NCI-H748 (cell line): ENCODE measurements at regions not wholly inside any gene's neighbourhood (a gene's known extent, or its start where the extent isn't known, plus 50 kb on each side); places are given as distances from the start of the nearest gene placed in this dataset.
"Not testable (repeated sequence)": the region's sequence is repeated elsewhere in the genome, so short reads cannot be mapped to it uniquely, and the experiment has no call there.

Experiments used
- DNase-seq: peaks from one replicate; lab custom pipeline; 2025; ENCODE audit not compliant: unreplicated experiment; lab: John Stamatoyannopoulos, UW

GRCh38 chr2:123359636-123360035, 665.5 kb upstream of the CNTNAP5 start:
- DNase-seq, result no peak

GRCh38 chr2:123362671-123363440, 662.2 kb upstream of the CNTNAP5 start:
- no peak for DNase-seq

- no peak for DNase-seq
These were observed 661.3 kb upstream of the CNTNAP5 start for GRCh38 chr2:123363826-123364225.

- no peak for DNase-seq
These were observed 660.7 kb upstream of the CNTNAP5 start for GRCh38 chr2:123364243-123364896.

GRCh38 chr2:123366239-123366837, 658.7 kb upstream of the CNTNAP5 start:
- DNase-seq, result no peak

GRCh38 chr2:123370186-123370585, 654.9 kb upstream of the CNTNAP5 start:
- DNase-seq, result no peak

- no peak for DNase-seq
These were observed 653.6 kb upstream of the CNTNAP5 start for GRCh38 chr2:123371535-123371934.

GRCh38 chr2:123380370-123380935, 644.6 kb upstream of the CNTNAP5 start:
- no peak for DNase-seq

GRCh38 chr2:123415678-123416077, 609.4 kb upstream of the CNTNAP5 start:
- no peak for DNase-seq

- no peak for DNase-seq
These were observed 605.1 kb upstream of the CNTNAP5 start for GRCh38 chr2:123419976-123420375.

GRCh38 chr2:123434546-123435395, 590.3 kb upstream of the CNTNAP5 start:
- DNase-seq, result no peak

- no peak for DNase-seq
These were observed 586.8 kb upstream of the CNTNAP5 start for GRCh38 chr2:123438251-123438650.

- DNase-seq, result no peak
These were observed 586.4 kb upstream of the CNTNAP5 start for GRCh38 chr2:123438675-123439074.

- DNase-seq, result no peak
These were observed 576.3 kb upstream of the CNTNAP5 start for GRCh38 chr2:123448801-123449200.

- no peak for DNase-seq
These were observed 573.5 kb upstream of the CNTNAP5 start for GRCh38 chr2:123451542-123451941.

- DNase-seq, result no peak
These were observed 571.9 kb upstream of the CNTNAP5 start for GRCh38 chr2:123453046-123453700.

GRCh38 chr2:123453772-123454171, 571.3 kb upstream of the CNTNAP5 start:
- DNase-seq, result no peak

GRCh38 chr2:123455234-123455633, 569.9 kb upstream of the CNTNAP5 start:
- DNase-seq, result not testable (repeated sequence)

GRCh38 chr2:123456416-123456815, 568.7 kb upstream of the CNTNAP5 start:
- no peak for DNase-seq

- no peak for DNase-seq
These were observed 561.2 kb upstream of the CNTNAP5 start for GRCh38 chr2:123463886-123464285.
